B cell (primary cell): ENCODE measurements at regions not wholly inside any gene's neighbourhood (a gene's known extent, or its start where the extent isn't known, plus 50 kb on each side); places are given as distances from the start of the nearest gene placed in this dataset.

ENCODE experiments used
- ATAC-seq: fragments of 200-7000 bp; cut with Tn5 transposase; one replicate; pipeline ENCODE4 v1.10.0; 2021; ENCODE audit warnings: low read depth, mild to moderate bottlenecking, moderate number of reproducible peaks, moderate library complexity
- CTCF ChIA-PET: fragments of 350-600 bp; sonication (Branson Sonifier 250); formaldehyde crosslinking; loops from one replicate; lab custom pipeline; 2021; ENCODE audit warnings: antibody characterized with exemption, inconsistent platforms; lab: Charles Lee
- POLR2A ChIA-PET: fragments of 350-600 bp; sonication (Branson Sonifier 250); formaldehyde crosslinking; loops from one replicate; lab custom pipeline; 2021; ENCODE audit warnings: antibody characterized with exemption; lab: Charles Lee
- DNase-seq: peaks from one replicate; pipeline ENCODE4 v3.0.0; 2013
- H2AFZ ChIP-seq: 2 replicates; pipeline ENCODE4 v1.6.1; 2012; ENCODE audit warnings: mild to moderate bottlenecking, low read depth, low read length; ENCODE audit not compliant: insufficient read depth, poor library complexity, severe bottlenecking
- H3K27ac ChIP-seq, 2 donors: 1 replicate in 1 of 2; 2 replicates in 1 of 2; pipeline ENCODE4 v1.5.1; 2012 to 2013; ENCODE audit warnings: low read length in 2 of 2, mild to moderate bottlenecking in 2 of 2, moderate library complexity in 1 of 2
- H3K27me3 ChIP-seq, 4 experiments: fragments of 200-600 bp in 1 of 4; sonication (generic) in 1 of 4; replicated peaks in 1 of 4; 1 replicate in 2 of 4; 2 replicates in 2 of 4; pipeline versions ENCODE4 v1.6.1 to v1.7.0; 2013 to 2016; ENCODE audit warnings: low read length in 3 of 4, mild to moderate bottlenecking in 2 of 4, mixed read lengths in 1 of 4, moderate library complexity in 1 of 4; ENCODE audit not compliant: insufficient read depth in 4 of 4, control insufficient read depth in 3 of 4; ENCODE audit errors: control extremely low read depth in 1 of 4
- H3K36me3 ChIP-seq, 2 experiments: replicated peaks in 1 of 2; 1 replicate in 1 of 2; 2 replicates in 1 of 2; pipeline versions ENCODE4 v1.6.1 to v1.7.1; 2013; ENCODE audit warnings: low read length in 1 of 2; ENCODE audit not compliant: insufficient read depth in 2 of 2, control insufficient read depth in 1 of 2; ENCODE audit errors: control extremely low read depth in 1 of 2, extremely low read depth in 1 of 2
- H3K4me1 ChIP-seq, 2 donors: fragments of 200-600 bp in 1 of 2; sonication (generic) in 1 of 2; 1 replicate in 1 of 2; 2 replicates in 1 of 2; pipeline versions ENCODE4 v1.5.1 to v1.6.1; 2013 to 2017; ENCODE audit warnings: low read length in 2 of 2; ENCODE audit not compliant: control insufficient read depth in 2 of 2, insufficient read depth in 2 of 2
- H3K4me2 ChIP-seq: replicated peaks from 2 replicates; pipeline ENCODE3; 2012; ENCODE audit warnings: mild to moderate bottlenecking, low read depth, low read length; ENCODE audit not compliant: poor library complexity, severe bottlenecking
- H3K4me3 ChIP-seq, 5 experiments: fragments of 200-600 bp in 1 of 5; sonication (generic) in 1 of 5; 1 replicate in 3 of 5; 2 replicates in 2 of 5; pipeline versions ENCODE4 v1.5.1 to v1.7.0; 2011 to 2016; ENCODE audit warnings: low read length in 4 of 5, mild to moderate bottlenecking in 4 of 5, low read depth in 2 of 5, control low read depth in 1 of 5, moderate library complexity in 1 of 5; ENCODE audit not compliant: insufficient read depth in 1 of 5; ENCODE audit errors: control extremely low read depth in 1 of 5, extremely low read depth in 1 of 5
- H3K79me2 ChIP-seq: fragments of 200-600 bp; sonication (generic); one replicate; pipeline ENCODE4 v1.6.0; 2016; ENCODE audit warnings: low read length; ENCODE audit not compliant: control insufficient read depth, insufficient read depth
- H3K9ac ChIP-seq: fragments of 200-600 bp; sonication (generic); 2 replicates; pipeline ENCODE4 v1.6.1; 2017; ENCODE audit warnings: mild to moderate bottlenecking, low read length, moderate library complexity
- H3K9me3 ChIP-seq, 3 donors: one replicate each; pipeline versions ENCODE4 v1.6.1 to v1.7.1; 2013; ENCODE audit warnings: low read length in 2 of 3; ENCODE audit not compliant: control insufficient read depth in 2 of 3, insufficient read depth in 1 of 3; ENCODE audit errors: control extremely low read depth in 1 of 3
- H4K20me1 ChIP-seq: 2 replicates; pipeline ENCODE4 v1.6.0; 2012; ENCODE audit warnings: mild to moderate bottlenecking, low read length; ENCODE audit not compliant: insufficient read depth, control insufficient read depth, poor library complexity, severe bottlenecking
- H3K27ac Mint-ChIP-seq: one replicate; pipeline ENCODE4 v1.8.0; 2021; ENCODE audit warnings: mixed read lengths
- H3K27me3 Mint-ChIP-seq: one replicate; pipeline ENCODE4 v1.8.0; 2021; ENCODE audit warnings: mixed read lengths
- H3K4me1 Mint-ChIP-seq: one replicate; pipeline ENCODE4 v1.8.0; 2021; ENCODE audit warnings: mixed read lengths
- H3K4me3 Mint-ChIP-seq: one replicate; pipeline ENCODE4 v1.8.0; 2021; ENCODE audit warnings: mixed read lengths
- H3K9me3 Mint-ChIP-seq: one replicate; pipeline ENCODE4 v1.8.0; 2022; ENCODE audit warnings: mixed read lengths; ENCODE audit not compliant: insufficient read depth
- CTCF ChIP-seq: fragments of 200-600 bp; IDR thresholded peaks from one replicate; pipeline ENCODE4 v1.8.0; 2022; ENCODE audit warnings: antibody characterized with exemption, mild to moderate bottlenecking
- EZH2 ChIP-seq: IDR thresholded peaks from 2 replicates; pipeline ENCODE4 v1.6.1; 2012; ENCODE audit warnings: borderline replicate concordance, low read depth, mild to moderate bottlenecking, moderate library complexity, low read length; ENCODE audit not compliant: insufficient read depth, poor library complexity, severe bottlenecking
- WGBS: methylation state at CpG from one replicate; pipeline ENCODE4 v1.1.5; 2013; ENCODE audit warnings: missing lambda C conversion rate; ENCODE audit not compliant: insufficient coverage; 5-methylcytosine and 5-hydroxymethylcytosine counted together
- intact Hi-C: fragments of 100-400 bp; cut with micrococcal nuclease; formaldehyde crosslinking; loops from one replicate; pipeline ENCODE4 v1.10.0; 2022

- ATAC-seq (no peak), DNase-seq (no peak)
- no peaks in the 10 kb centered on the region for H3K79me2 ChIP-seq
- Mint-ChIP-seq H3K9me3 (no peaks in the 10 kb centered on the region), H3K4me3 (no peak overlapping the region), H3K27me3 (peaks cover 31% of the 10 kb centered on the region), H3K27ac (no peak overlapping the region), H3K4me1 (no peaks in the 10 kb centered on the region)
- H3K27me3 ChIP-seq: peaks cover 0 to 5% (median 0%) of the 10 kb centered on the region in 4 experiments
- ChIA-PET POLR2A (no interaction called here), CTCF (no interaction called here)
- H3K27ac ChIP-seq: no peak overlapping the region
- H3K9ac ChIP-seq: no peak overlapping the region
- no peaks in the 10 kb centered on the region for H3K4me1 ChIP-seq
- no peak overlapping the region for H2AFZ ChIP-seq
- no CpG with 5 or more reads among the region's 4 CpGs for WGBS
- no peaks in the 10 kb centered on the region for H3K9me3 ChIP-seq
- intact Hi-C loops: no loop called here
- H3K4me2 ChIP-seq: no peak overlapping the region
- no peaks in the 10 kb centered on the region for H4K20me1 ChIP-seq
- H3K36me3 ChIP-seq: no peaks in the 10 kb centered on the region
- TF ChIP-seq EZH2 (no peak), CTCF (no peak)
- H3K4me3 ChIP-seq: no peak overlapping the region
These were observed 162.4 kb downstream of the ZDHHC21 start for GRCh38 chr9:14530841-14531240.

- H3K27me3 Mint-ChIP-seq: peaks cover 30% of the 10 kb centered on the region
- POLR2A ChIA-PET: no interaction called here
- 75% methylated on average over 6 of the region's 6 CpGs for WGBS
- no peak overlapping the region for H3K27ac Mint-ChIP-seq
- ATAC-seq (no peak), DNase-seq (no peak)
- H3K4me2 ChIP-seq: no peak overlapping the region
- no peaks in the 10 kb centered on the region for H3K4me1 Mint-ChIP-seq
- no peaks in the 10 kb centered on the region for H3K79me2 ChIP-seq
- H4K20me1 ChIP-seq: no peaks in the 10 kb centered on the region
- H3K9me3 Mint-ChIP-seq: no peaks in the 10 kb centered on the region
- H3K4me1 ChIP-seq: no peaks in the 10 kb centered on the region
- CTCF ChIA-PET: no interaction called here
- H3K36me3 ChIP-seq: no peaks in the 10 kb centered on the region
- intact Hi-C loops: no loop called here
- no peak overlapping the region for H3K9ac ChIP-seq
- H3K27ac ChIP-seq: no peak overlapping the region
- TF ChIP-seq CTCF: no peak
- no peak for TF ChIP-seq EZH2
- H2AFZ ChIP-seq: no peak overlapping the region
- H3K27me3 ChIP-seq: peaks cover 0 to 5% (median 0%) of the 10 kb centered on the region in 4 experiments
- H3K4me3 Mint-ChIP-seq: no peak overlapping the region
- H3K9me3 ChIP-seq: no peaks in the 10 kb centered on the region
- H3K4me3 ChIP-seq: no peak overlapping the region
These were observed 162.9 kb downstream of the ZDHHC21 start for GRCh38 chr9:14530366-14530765.
